Stimulated activated CD4-positive, alpha-beta T cell treated with anti-CD3 and anti-CD28 coated beads, Interleukin-1b, Interleukin-23, amount 100 ng/mL, for 48 hours (primary cell): ENCODE measurements at regions not wholly inside any gene's neighbourhood (a gene's known extent, or its start where the extent isn't known, plus 50 kb on each side); places are given as distances from the start of the nearest gene placed in this dataset.
"Not testable (repeated sequence)": the region's sequence is repeated elsewhere in the genome, so short reads cannot be mapped to it uniquely, and the experiment has no call there.

Experiments used
- DNase-seq: peaks from one replicate; pipeline ENCODE4 v3.0.0-alpha.2; 2020

GRCh38 chr18:47399475-47399874, 148.0 kb upstream of the SKOR2 start:
- no peak for DNase-seq

DNA sequence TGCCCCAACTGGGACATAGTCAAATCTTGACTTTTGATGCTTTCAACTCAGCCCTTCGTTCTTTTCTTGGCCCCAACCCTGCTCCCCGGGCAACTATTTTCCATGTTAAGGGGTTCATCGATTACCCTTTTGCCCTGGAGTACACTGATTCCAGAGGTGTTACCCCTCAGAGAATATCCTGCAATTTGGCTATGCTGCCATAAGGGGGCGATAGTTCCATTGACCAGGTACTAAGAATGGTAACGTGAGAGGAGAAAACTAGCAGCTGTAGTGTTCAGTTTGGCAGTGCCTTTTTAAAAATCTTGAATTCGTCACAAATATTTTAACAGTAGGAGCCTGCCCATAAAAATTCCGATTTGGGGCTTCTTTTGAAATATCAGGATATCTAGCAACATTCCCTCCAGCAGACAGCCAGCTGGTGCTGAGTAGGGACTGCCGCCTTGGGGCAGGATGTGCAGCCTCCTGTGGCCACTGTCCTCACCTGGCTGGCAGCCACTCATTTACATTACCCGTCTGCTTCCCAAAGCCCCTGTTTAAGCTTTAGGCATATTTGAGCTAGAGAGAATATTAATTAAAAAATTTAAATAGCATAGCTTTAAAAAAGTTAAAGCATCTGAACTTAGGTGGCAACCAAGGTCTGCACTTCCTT, 146.3 kb upstream of the SKOR2 start:
- peak; percentile 19 for DNase-seq

GRCh38 chr18:47391665-47392064, 140.2 kb upstream of the SKOR2 start:
- DNase-seq, result no peak

GRCh38 chr18:47390410-47391024, 139.1 kb upstream of the SKOR2 start:
- no peak for DNase-seq

DNA sequence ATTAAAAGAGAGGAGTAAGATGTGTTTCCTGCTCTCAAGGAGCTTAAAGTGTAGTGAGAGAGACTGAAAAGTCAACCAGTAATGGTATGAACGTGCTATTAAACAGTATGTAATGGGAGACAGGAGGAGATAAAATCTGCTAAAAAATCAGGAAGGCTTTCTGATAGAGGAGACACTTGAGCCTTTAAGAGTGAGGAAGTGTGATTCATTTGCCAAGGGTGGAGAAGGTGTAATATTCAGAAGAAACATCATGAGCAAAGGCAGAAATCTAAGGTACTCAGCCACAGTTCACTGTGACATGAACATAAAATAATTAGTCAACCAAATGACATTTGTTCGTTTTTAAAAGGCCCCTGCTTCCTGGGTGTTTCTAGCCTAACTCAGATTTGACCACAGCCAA, 137.8 kb upstream of the SKOR2 start:
- no peak for DNase-seq

- DNase-seq, result no peak
Measured at GRCh38 chr18:47387864-47388263, 136.4 kb upstream of the SKOR2 start.

GRCh38 chr18:47383729-47384128, 132.3 kb upstream of the SKOR2 start:
- DNase-seq, result no peak

DNA sequence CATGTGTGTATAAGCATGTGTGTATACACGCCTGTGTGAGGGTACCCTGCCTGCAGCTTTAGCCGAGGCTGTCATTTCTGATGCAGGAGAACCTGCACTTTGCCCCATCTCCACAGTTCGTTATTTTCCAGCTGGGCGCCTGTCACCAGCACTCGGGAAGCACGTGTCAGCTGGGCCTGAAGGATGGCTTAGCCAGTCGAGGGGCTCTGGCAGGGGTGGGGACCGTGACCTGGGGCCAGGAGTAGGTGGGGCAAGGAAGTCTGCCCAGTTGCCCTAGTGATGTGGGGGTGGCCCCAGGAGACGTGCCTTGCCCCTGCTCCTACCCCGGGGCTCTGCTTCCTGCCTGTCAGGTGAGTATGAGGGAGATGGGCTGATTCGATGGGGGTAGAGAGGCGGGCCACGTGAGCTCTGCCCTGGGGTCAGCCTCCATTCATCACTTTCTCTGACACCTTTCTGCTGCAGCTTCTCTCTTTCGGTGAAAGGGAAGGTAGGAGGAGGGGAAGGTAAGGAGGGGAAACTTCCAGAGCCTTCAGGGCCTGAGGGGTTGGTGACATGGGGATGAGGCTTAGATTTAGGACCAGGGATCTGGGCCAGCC, 130.6 kb upstream of the SKOR2 start:
- DNase-seq, result no peak

DNA sequence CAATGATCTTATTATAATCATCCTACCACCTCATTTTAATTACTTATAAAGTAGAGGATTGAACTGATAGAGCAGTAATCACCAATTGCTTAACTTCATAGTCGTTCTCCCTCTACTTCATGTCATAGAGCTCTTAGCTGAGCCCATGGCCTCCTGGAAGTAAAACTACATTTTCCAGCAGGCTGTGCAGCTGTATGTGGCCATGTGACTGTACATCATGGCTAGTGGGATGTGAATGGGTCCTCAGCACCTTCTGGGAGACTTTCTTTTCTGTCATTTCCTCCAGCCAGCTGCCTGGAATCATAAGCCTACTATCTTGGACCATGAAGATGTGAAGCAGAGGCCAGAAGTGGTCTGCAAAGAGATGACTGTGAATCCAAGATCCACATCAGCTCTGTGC, 128.7 kb upstream of the SKOR2 start:
- no peak for DNase-seq

DNA sequence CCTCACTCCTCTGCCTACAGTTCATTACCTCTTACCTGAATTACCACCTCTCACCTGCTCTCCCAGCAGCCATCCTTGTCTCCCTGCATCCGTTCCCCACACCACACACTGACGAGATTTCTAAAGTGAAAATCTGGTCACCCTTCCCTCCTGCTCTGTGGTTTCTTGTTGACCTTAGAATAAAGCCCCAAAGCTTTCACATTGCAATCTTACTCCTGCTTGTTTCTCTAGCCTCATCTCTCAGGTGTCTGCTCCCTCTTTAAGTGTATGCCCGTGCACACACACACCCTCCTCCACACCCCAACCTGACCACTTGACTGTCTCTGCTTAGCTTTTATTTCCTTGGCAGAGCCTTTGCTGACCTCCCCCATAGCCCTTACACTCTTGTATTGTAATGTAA, 122.0 kb upstream of the SKOR2 start:
- no peak for DNase-seq

DNA sequence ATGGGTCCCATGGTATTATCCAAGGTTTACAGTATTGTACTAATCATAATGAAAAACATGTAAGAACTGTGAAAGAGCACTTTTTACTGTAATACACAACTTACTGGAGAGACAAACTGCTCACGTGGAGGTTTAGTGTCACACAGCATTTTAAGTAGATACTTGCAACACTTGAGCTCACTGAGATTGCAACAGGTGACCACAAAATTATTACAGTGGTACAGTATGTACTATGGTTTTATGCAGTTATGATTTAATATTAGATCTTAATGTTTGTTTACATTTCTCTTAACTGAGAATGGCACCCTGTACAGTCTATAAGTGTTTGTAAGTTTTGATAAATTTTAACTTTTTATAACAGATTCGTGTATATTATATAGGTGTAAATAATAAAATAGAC, 118.6 kb upstream of the SKOR2 start:
- no peak for DNase-seq

DNA sequence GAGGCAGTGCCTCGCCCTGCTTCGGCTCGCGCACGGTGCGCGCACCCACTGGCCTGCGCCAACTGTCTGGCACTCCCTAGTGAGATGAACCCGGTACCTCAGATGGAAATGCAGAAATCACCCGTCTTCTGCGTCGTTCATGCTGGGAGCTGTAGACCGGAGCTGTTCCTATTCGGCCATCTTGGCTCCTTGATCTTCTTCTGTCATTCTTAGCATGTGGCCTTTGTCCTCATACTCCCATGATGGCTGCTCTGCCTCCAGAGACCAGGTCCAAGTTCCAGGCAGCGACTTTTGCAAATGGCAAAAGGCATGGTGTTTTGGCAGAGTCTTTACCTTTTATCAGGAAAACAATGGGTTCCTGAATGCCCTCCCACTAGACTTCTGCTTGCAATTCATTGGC, 102.6 kb upstream of the SKOR2 start:
- DNase-seq, result not testable (repeated sequence)

DNA sequence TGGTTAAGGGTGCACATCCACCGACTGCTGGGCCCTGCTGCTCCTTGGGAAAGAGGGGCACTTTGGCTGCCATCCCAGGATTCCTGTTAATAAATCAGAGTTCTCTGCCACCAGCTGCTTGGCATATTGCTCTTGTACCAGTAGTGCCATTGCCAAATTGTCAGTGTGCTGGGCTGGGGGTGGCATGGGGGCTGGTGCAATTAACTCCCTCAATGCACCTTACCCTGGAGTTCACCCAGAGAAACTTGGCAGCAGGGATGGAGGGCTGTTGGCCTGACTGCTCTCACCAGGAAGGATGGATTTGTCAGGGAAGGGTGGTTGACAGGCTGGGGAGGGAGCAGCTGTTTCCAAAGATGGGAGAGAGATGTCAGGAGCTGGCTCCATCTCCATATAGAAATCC, 94.6 kb upstream of the SKOR2 start:
- DNase-seq, result no peak

GRCh38 chr18:47345291-47345690, 93.8 kb upstream of the SKOR2 start:
- DNase-seq, result no peak

DNA sequence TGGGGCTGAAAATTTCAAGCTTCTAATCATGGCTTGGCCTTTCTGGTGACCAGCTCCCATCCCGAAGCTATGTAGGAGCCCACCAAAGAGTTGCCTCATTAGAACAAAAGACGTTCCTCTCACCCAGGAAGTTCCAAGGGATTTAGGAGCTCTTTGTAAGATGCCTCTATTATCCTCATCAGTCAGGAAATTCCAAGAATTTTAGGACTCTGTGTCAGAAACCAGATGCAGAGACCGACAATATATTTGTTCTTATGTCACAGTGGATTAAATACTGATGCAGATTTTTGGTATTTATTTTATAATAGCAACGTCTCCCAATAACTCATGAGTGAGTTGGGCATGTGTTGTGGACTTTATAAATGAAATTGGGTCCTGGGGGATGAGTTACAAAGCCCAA, 91.8 kb upstream of the SKOR2 start:
- DNase-seq, result no peak

GRCh38 chr18:47342566-47342965, 91.1 kb upstream of the SKOR2 start:
- no peak for DNase-seq

DNA sequence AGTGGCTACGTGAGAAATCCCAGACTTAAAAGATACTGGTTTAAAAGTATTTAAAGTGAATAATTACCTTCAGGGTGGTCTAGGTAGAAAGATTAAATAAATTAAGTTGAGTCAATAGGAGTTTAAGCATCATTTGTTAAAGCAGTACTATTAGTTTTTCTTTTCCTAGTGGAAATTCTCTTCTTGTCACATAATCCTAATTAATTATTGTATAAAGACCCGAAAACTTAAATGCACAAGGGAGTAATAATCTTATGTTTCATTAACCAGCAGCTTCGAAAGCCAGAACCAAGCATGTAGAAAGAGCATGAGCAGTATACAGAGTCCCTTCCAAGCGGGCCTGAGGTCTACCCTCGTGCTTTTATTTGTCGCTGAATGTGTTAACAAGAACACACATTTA, 90.2 kb upstream of the SKOR2 start:
- no peak for DNase-seq

GRCh38 chr18:47334966-47335365, 83.5 kb upstream of the SKOR2 start:
- no peak for DNase-seq

GRCh38 chr18:47333926-47334635, 82.6 kb upstream of the SKOR2 start:
- DNase-seq, result no peak

GRCh38 chr18:47331641-47332040, 80.2 kb upstream of the SKOR2 start:
- no peak for DNase-seq

DNA sequence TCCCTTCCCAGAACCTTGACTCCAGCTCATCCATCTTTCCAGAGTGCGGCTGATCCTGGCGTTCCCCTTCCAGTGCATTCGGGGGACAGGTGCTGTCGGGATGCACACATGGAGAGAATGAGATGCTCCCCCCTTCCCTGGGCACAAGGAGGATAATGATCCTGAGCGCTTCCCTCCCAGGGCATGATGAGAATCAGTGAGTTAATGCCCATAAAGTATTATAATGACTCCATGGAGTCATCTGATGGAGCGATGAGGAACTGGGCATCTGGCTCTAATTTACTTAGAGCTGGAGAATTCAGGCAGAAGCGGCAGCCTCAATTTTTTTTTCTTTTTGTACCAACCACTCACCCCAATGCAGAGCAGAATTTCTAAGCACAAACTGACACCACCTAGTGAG, 79.6 kb upstream of the SKOR2 start:
- DNase-seq, result no peak

GRCh38 chr18:47323158-47323557, 71.7 kb upstream of the SKOR2 start:
- DNase-seq, result no peak

GRCh38 chr18:47321815-47322214, 70.4 kb upstream of the SKOR2 start:
- no peak for DNase-seq
